ENCODE measurements at regions not wholly inside any gene's neighbourhood (a gene's known extent, or its start where the extent isn't known, plus 50 kb on each side); places are given as distances from the start of the nearest gene placed in this dataset.

DNA sequence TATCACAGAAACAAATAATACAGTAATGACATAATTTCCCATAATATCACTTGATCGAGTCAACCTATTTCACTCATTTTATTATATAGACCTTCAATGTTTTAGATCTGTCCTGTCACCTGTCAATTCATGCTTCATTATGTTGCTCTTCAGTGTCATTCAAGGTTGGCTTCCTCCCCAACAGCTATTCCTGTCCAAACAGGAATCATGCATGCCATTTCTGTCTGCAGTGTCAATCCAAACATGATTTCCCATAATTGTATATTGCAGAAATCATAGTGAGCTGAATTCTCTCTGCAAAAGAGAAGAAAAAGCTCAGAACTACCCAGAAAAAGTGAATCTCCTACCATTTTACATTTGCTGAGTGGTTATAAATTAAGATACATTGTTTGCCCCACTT lies 628.6 kb downstream of the NR4A2 start:
- no peak for TF ChIP-seq ZSCAN30 (tag by site-specific recombination; IDR thresholded peaks at IDR 0.05)
- TF ChIP-seq, protein P1, sequence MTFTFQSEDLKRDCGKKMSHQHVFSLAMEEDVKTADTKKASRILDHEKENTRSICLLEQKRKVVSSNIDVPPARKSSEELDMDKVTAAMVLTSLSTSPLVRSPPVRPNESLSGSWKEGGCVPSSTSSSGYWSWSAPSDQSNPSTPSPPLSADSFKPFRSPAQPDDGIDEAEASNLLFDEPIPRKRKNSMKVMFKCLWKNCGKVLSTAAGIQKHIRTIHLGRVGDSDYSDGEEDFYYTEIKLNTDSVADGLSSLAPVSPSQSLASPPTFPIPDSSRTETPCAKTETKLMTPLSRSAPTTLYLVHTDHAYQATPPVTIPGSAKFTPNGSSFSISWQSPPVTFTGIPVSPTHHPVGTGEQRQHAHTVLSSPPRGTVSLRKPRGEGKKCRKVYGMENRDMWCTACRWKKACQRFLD (tag by site-specific recombination; IDR thresholded peaks at IDR 0.05), result no peak
- TF ChIP-seq KLF16 (tag by site-specific recombination; IDR thresholded peaks at IDR 0.05), result no peak
